ENCODE measurements at regions not wholly inside any gene's neighbourhood (a gene's known extent, or its start where the extent isn't known, plus 50 kb on each side); places are given as distances from the start of the nearest gene placed in this dataset.

GRCh38 chr7:131687296-131687695, 130.9 kb upstream of the PODXL start:
- TF ChIP-seq EZH2 (IDR thresholded peaks at IDR 0.05) = no peak
- TF ChIP-seq POLR2AphosphoS5 (IDR thresholded peaks at IDR 0.05; ENCODE audit: borderline replicate concordance, low read depth, low read length) = no peak
